Small intestine (tissue), 7 donors: ENCODE measurements at regions not wholly inside any gene's neighbourhood (a gene's known extent, or its start where the extent isn't known, plus 50 kb on each side); places are given as distances from the start of the nearest gene placed in this dataset.
A peak's percentile ranks its signal among the peaks of the same experiment; 100 is the strongest.

ENCODE experiments used
- DNase-seq, 2 donors: peaks; one replicate each; pipeline versions ENCODE4 v3.0.0 to v3.0.0-alpha.2; 2013
- FAIRE-seq: peaks from 2 replicates; lab custom pipeline; 2012; peaks lifted over from hg19 to GRCh38; lab: Jason Lieb, UNC
- H3K27ac ChIP-seq, 3 donors: one replicate each; pipeline ENCODE4 v1.5.1; 2013; ENCODE audit warnings: low read length in 2 of 3, mild to moderate bottlenecking in 2 of 3, control low read depth in 1 of 3, inconsistent platforms in 1 of 3, low read depth in 1 of 3, moderate library complexity in 1 of 3
- H3K27me3 ChIP-seq, 3 donors: one replicate each; pipeline ENCODE4 v1.6.1; 2013; ENCODE audit warnings: low read length in 3 of 3, inconsistent platforms in 1 of 3; ENCODE audit not compliant: control insufficient read depth in 3 of 3, insufficient read depth in 3 of 3
- H3K36me3 ChIP-seq, 3 donors: one replicate each; pipeline ENCODE4 v1.6.1; 2013; ENCODE audit warnings: low read length in 3 of 3, inconsistent platforms in 1 of 3, low read depth in 1 of 3, mild to moderate bottlenecking in 1 of 3, moderate library complexity in 1 of 3; ENCODE audit not compliant: control insufficient read depth in 3 of 3, insufficient read depth in 2 of 3
- H3K4me1 ChIP-seq, 3 donors: one replicate each; pipeline ENCODE4 v1.6.1; 2013; ENCODE audit warnings: low read length in 2 of 3, inconsistent platforms in 1 of 3, low read depth in 1 of 3, mild to moderate bottlenecking in 1 of 3, moderate library complexity in 1 of 3; ENCODE audit not compliant: control insufficient read depth in 3 of 3, insufficient read depth in 2 of 3
- H3K4me3 ChIP-seq, 3 donors: one replicate each; pipeline ENCODE4 v1.5.1; 2013; ENCODE audit warnings: low read length in 3 of 3, control low read depth in 1 of 3, inconsistent platforms in 1 of 3, low read depth in 1 of 3, mild to moderate bottlenecking in 1 of 3, moderate library complexity in 1 of 3
- H3K9me3 ChIP-seq, 2 donors: one replicate each; pipeline ENCODE4 v1.6.1; 2013; ENCODE audit warnings: low read depth in 1 of 2, low read length in 1 of 2; ENCODE audit not compliant: control insufficient read depth in 2 of 2, insufficient read depth in 1 of 2
- WGBS, 3 donors: extraction: QIAGEN DNeasy Blood & Tissue Kit; methylation state at CpG; one replicate each; pipeline ENCODE4 v1.1.7; 2013; 5-methylcytosine and 5-hydroxymethylcytosine counted together
- donor health status: healthy with polysubstance abuse.
- donor health status: control.
- donor health status: control.
- donor health status: Bipolar disorder and iron deficiency.
- donor health status: healthy.

- DNase-seq (no peak), FAIRE-seq (no peak)
- no peak overlapping the region for H3K27ac ChIP-seq
- peaks cover 0 to 11% (median 2%) of the 10 kb centered on the region in 3 donors for H3K4me1 ChIP-seq
- no peaks in the 10 kb centered on the region for H3K36me3 ChIP-seq
- H3K4me3 ChIP-seq, result no peak overlapping the region
- peaks cover 0 to 13% of the 10 kb centered on the region in 2 donors for H3K9me3 ChIP-seq
- peaks cover 0 to 2% (median 0%) of the 10 kb centered on the region in 3 donors for H3K27me3 ChIP-seq
Observed at GRCh38 chr6:106735828-106736227, 106.5 kb downstream of the QRSL1 start.

DNA sequence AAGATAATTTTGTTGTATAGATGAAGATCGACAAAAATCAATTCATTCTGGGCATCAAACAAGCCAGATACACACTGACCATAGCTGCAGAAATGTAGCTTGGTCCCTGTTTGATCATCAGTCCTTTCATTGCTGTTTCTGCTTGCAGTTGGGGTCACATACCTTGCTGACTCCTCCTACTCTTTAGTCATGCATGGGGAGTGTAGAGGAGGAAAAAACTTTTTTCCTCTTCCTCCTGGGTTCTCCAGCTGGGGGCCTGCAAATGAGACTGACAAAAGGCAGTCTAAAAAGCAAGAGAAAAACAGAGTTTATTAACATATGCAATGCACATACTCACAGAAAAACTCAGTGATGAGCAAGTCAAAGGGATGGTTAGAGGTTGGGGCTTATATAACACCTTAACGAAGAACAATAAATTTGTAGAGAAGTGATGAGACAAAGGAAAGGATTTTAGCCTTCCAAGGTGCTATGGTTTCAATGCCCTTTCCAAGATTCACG, 105.8 kb downstream of the QRSL1 start:
- no peak for FAIRE-seq
- 56 to 67% (median 67%) methylated on average over 3 of the region's 3 CpGs for WGBS, 3 donors

DNA sequence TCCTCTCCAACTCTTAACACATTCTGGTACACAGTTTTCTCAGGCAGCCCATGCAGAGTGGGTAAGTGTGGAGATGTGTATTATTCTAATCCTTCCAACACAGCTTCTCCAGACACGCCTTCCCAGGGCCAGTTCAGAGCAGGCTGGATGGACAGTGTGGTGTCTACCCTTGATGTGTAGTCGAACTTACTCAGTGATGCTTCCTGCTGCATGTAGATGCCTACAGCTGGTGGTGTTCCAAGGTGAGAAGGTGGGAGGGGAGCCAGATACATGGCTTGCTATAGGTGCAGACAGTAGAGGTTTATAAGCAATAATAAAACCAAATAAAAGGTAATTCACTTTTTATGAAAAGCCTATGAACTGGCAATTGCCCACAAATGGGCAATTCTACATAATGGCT, 104.0 kb downstream of the QRSL1 start:
- FAIRE-seq, result no peak
- H3K27ac ChIP-seq, result no peak overlapping the region
- no peak overlapping the region for H3K4me3 ChIP-seq
- no peaks in the 10 kb centered on the region for H3K27me3 ChIP-seq
- H3K36me3 ChIP-seq, result no peaks in the 10 kb centered on the region
- peaks cover 0 to 19% (median 2%) of the 10 kb centered on the region in 3 donors for H3K4me1 ChIP-seq
- peaks cover 0 to 13% of the 10 kb centered on the region in 2 donors for H3K9me3 ChIP-seq
- DNase-seq, result no peak
- 84 to 91% (median 85%) methylated on average over 2 of the region's 2 CpGs for WGBS, 3 donors

More for the DNA sequence above, 105.8 kb downstream of the QRSL1 start:
- Histone ChIP-seq H3K4me1 (peaks cover 0 to 16% (median 2%) of the 10 kb centered on the region in 3 donors), H3K4me3 (no peak overlapping the region), H3K27ac (no peak overlapping the region), H3K9me3 (peaks cover 0 to 13% of the 10 kb centered on the region in 2 donors), H3K36me3 (no peaks in the 10 kb centered on the region), H3K27me3 (peaks cover 0 to 2% (median 0%) of the 10 kb centered on the region in 3 donors)
- no peak for DNase-seq

DNA sequence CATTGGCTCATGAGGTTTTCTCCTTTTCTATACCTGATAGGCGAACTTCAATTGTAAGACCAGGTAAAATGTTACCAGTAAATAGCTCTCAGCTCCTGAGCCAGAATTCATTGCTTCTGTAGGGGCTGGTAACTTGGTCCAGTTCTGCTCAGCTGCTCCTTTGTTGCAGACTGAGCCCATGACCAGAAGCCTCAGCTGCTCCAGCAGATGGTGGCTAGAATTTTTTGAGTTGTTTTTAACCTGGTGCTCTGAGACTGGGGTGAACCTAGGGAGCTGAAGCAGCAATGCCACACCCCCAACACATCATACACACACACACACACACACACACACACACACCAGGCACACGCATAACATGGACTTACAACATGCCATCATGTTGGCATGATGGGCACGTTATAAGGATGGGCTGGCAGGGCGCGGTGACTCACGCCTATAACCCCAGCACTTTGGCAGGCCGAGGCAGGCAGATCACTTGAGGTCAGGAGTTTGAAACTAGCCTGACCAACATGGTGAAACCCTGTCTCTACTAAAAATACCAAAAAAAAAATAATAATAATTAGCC, 103.1 kb downstream of the QRSL1 start:
- 73 to 89% (median 78%) methylated on average over 7 of the region's 7 CpGs for WGBS, 3 donors
- FAIRE-seq (no peak), DNase-seq (no peak)
- H3K36me3 ChIP-seq, result no peaks in the 10 kb centered on the region
- H3K27ac ChIP-seq, result peak overlapping the region in 1 of 3 donors; percentile 32
- H3K9me3 ChIP-seq, result peaks cover 0 to 13% of the 10 kb centered on the region in 2 donors
- H3K27me3 ChIP-seq, result no peaks in the 10 kb centered on the region
- no peak overlapping the region for H3K4me3 ChIP-seq
- peaks cover 0 to 19% (median 2%) of the 10 kb centered on the region in 3 donors for H3K4me1 ChIP-seq

- FAIRE-seq, result no peak
- 96 to 100% (median 100%) methylated on average over 1 of the region's 1 CpG for WGBS, 3 donors
Observed at GRCh38 chr6:106731843-106732160, 102.4 kb downstream of the QRSL1 start.

GRCh38 chr6:106731144-106731842, 101.9 kb downstream of the QRSL1 start:
- DNase-seq (peak; percentile 59 to 81), FAIRE-seq (no peak)
- no peaks in the 10 kb centered on the region for H3K36me3 ChIP-seq
- peaks cover 0 to 11% of the 10 kb centered on the region in 2 donors for H3K9me3 ChIP-seq
- no peaks in the 10 kb centered on the region for H3K27me3 ChIP-seq
- no peak overlapping the region for H3K4me3 ChIP-seq
- 10 to 59% (median 25%) methylated on average over 6 of the region's 6 CpGs for WGBS, 3 donors
- peak overlapping the region; percentile 6 to 89 (median 15) for H3K27ac ChIP-seq
- H3K4me1 ChIP-seq, result peaks cover 0 to 19% (median 2%) of the 10 kb centered on the region in 3 donors

More at GRCh38 chr6:106731843-106732160, 102.4 kb downstream of the QRSL1 start:
- Histone ChIP-seq H3K36me3 (no peaks in the 10 kb centered on the region), H3K27me3 (no peaks in the 10 kb centered on the region), H3K4me1 (peaks cover 0 to 19% (median 2%) of the 10 kb centered on the region in 3 donors), H3K9me3 (peaks cover 0 to 13% of the 10 kb centered on the region in 2 donors), H3K4me3 (no peak overlapping the region), H3K27ac (peak overlapping the region; percentile 6 to 32 (median 15))
- no peak for DNase-seq

GRCh38 chr6:106730718-106731117, 101.3 kb downstream of the QRSL1 start:
- DNase-seq (no peak), FAIRE-seq (no peak)
- 32 to 56% (median 37%) methylated on average over 6 of the region's 6 CpGs for WGBS, 3 donors
- Histone ChIP-seq H3K36me3 (no peaks in the 10 kb centered on the region), H3K27ac (peak overlapping the region in 1 of 3 donors; percentile 89), H3K27me3 (no peaks in the 10 kb centered on the region), H3K9me3 (peaks cover 0 to 6% of the 10 kb centered on the region in 2 donors), H3K4me3 (no peak overlapping the region), H3K4me1 (peaks cover 0 to 19% (median 2%) of the 10 kb centered on the region in 3 donors)

- H3K4me1 ChIP-seq, result peaks cover 0 to 19% (median 2%) of the 10 kb centered on the region in 3 donors
- H3K27me3 ChIP-seq, result no peaks in the 10 kb centered on the region
- H3K36me3 ChIP-seq, result no peaks in the 10 kb centered on the region
- DNase-seq (no peak), FAIRE-seq (no peak)
- no peak overlapping the region for H3K4me3 ChIP-seq
- H3K9me3 ChIP-seq, result peaks cover 0 to 3% of the 10 kb centered on the region in 2 donors
- WGBS, 3 donors, result 91 to 96% (median 94%) methylated on average over 1 of the region's 1 CpG
- H3K27ac ChIP-seq, result peak overlapping the region in 1 of 3 donors; percentile 89
Observed at GRCh38 chr6:106730264-106730663, 100.9 kb downstream of the QRSL1 start.
